HepG2 (cell line): ENCODE measurements at regions not wholly inside any gene's neighbourhood (a gene's known extent, or its start where the extent isn't known, plus 50 kb on each side); places are given as distances from the start of the nearest gene placed in this dataset.

Experiments
- ATAC-seq: fragments of 200-7000 bp; cut with Tn5 transposase; 3 replicates; pipeline ENCODE4 v1.9.1; 2020; ENCODE audit warnings: mild to moderate bottlenecking, moderate library complexity
- BruUV-seq: library from RNA; stranded (reverse); fragments of 400-500 nt; replicated peaks from 2 replicates; lab custom pipeline; 2021; lab: Mats Ljungman, UMichigan
- CTCF ChIA-PET: fragments of 300-600 bp; formaldehyde crosslinking; extraction: SDS; loops from one replicate; lab custom pipeline; 2021; ENCODE audit warnings: low total read pairs, inconsistent platforms, low intra/inter-chr PET ratio; lab: Yijun Ruan, JAX
- POLR2A ChIA-PET: fragments of 350-600 bp; sonication (Branson Sonifier 250); formaldehyde crosslinking; loops from one replicate; lab custom pipeline; 2020; ENCODE audit warnings: antibody characterized with exemption, inconsistent platforms; lab: Yijun Ruan, JAX
- DNase-seq: peaks from one replicate; pipeline ENCODE4 v3.0.0-alpha.2; 2015; ENCODE audit warnings: low spot score
- FAIRE-seq: peaks from 3 replicates; lab custom pipeline; 2011; peaks lifted over from hg19 to GRCh38; lab: Jason Lieb, UNC
- H2AFZ ChIP-seq: one replicate; pipeline ENCODE4 v1.6.1; 2011; ENCODE audit warnings: low read length, inconsistent platforms
- H3K27ac ChIP-seq: fragments of 300-600 bp; 3 replicates; pipeline ENCODE4 v1.8.0; 2011; ENCODE audit warnings: mixed run types, mild to moderate bottlenecking, mixed read lengths, low read length, inconsistent platforms; ENCODE audit not compliant: insufficient read depth; ENCODE audit errors: extremely low read length
- H3K27me3 ChIP-seq, 2 experiments: fragments of 200-600 bp in 1 of 2; 2 replicates in 1 of 2; 3 replicates in 1 of 2; pipeline versions ENCODE4 v1.6.0 to v1.8.0; 2011; ENCODE audit warnings: low read length in 2 of 2, mild to moderate bottlenecking in 2 of 2, moderate library complexity in 2 of 2, inconsistent platforms in 1 of 2; ENCODE audit not compliant: insufficient read depth in 2 of 2, control insufficient read depth in 1 of 2
- H3K36me3 ChIP-seq, 2 experiments: fragments of 200-600 bp in 1 of 2; replicated peaks in 1 of 2; 2 replicates in 1 of 2; 3 replicates in 1 of 2; pipeline versions ENCODE4 v1.5.1 to v1.8.0; 2011; ENCODE audit warnings: low read length in 2 of 2, inconsistent platforms in 1 of 2; ENCODE audit not compliant: insufficient read depth in 2 of 2, control insufficient read depth in 1 of 2
- H3K4me1 ChIP-seq: 2 replicates; pipeline ENCODE4 v1.5.1; 2012; ENCODE audit warnings: low read length, inconsistent platforms; ENCODE audit not compliant: insufficient read depth
- H3K4me2 ChIP-seq: 2 replicates; pipeline ENCODE4 v1.6.0; 2011; ENCODE audit warnings: low read depth, low read length, inconsistent platforms
- H3K4me3 ChIP-seq, 3 experiments: fragments of 200-600 bp in 1 of 3; sonication (generic), shearing (Covaris generic) in 1 of 3; replicated peaks in 1 of 3; 2 replicates each; pipeline ENCODE4 v1.5.1; 2011 to 2016; ENCODE audit warnings: low read length in 3 of 3, inconsistent platforms in 2 of 3, low read depth in 2 of 3, mild to moderate bottlenecking in 2 of 3, control low read depth in 1 of 3, mixed read lengths in 1 of 3; ENCODE audit not compliant: insufficient read depth in 1 of 3
- H3K79me2 ChIP-seq: one replicate; pipeline ENCODE4 v1.6.1; 2011; ENCODE audit warnings: low read length, inconsistent platforms; ENCODE audit not compliant: insufficient read depth
- H3K9ac ChIP-seq: 2 replicates; pipeline ENCODE4 v1.6.0; 2011; ENCODE audit warnings: mild to moderate bottlenecking, low read depth, low read length, inconsistent platforms; ENCODE audit not compliant: insufficient read depth
- H3K9me3 ChIP-seq: 2 replicates; pipeline ENCODE4 v1.5.1; 2012; ENCODE audit warnings: mild to moderate bottlenecking, low read length
- H4K20me1 ChIP-seq: 2 replicates; pipeline ENCODE4 v1.6.0; 2011; ENCODE audit warnings: inconsistent platforms, mild to moderate bottlenecking, low read length, moderate library complexity; ENCODE audit not compliant: insufficient read depth
- ATF7 ChIP-seq, 2 experiments: fragments of 450-650 bp in 1 of 2; sonication (generic) in 1 of 2; formaldehyde crosslinking in 1 of 2; IDR thresholded peaks; 2 replicates each; pipeline versions ENCODE4 v1.4.0 to v1.6.1; 2016 to 2020; ENCODE audit warnings: antibody characterized with exemption in 1 of 2, mild to moderate bottlenecking in 1 of 2, missing genetic modification reagents in 1 of 2
- CEBPB ChIP-seq: IDR thresholded peaks from 2 replicates; pipeline ENCODE4 v1.6.1; 2011; ENCODE audit warnings: low read depth, low read length, improper control_type of control experiment, borderline replicate concordance
- KLF12 ChIP-seq: sonication (generic); formaldehyde crosslinking; IDR thresholded peaks from 2 replicates; pipeline ENCODE4 v1.4.0; 2020; ENCODE audit warnings: missing genetic modification reagents, borderline replicate concordance
- TGIF2 ChIP-seq: IDR thresholded peaks from 2 replicates; pipeline ENCODE4 v1.6.1; 2016; ENCODE audit warnings: control low read depth, missing compliant biosample characterization
- WGBS: methylation state at CpG from one replicate; pipeline ENCODE4 v1.1.6; 2017; ENCODE audit warnings: low lambda C conversion rate; 5-methylcytosine and 5-hydroxymethylcytosine counted together
- in situ Hi-C: cut with HindIII; loops from 2 replicates; pipeline ENCODE4 v1.10.0; 2017; ENCODE audit warnings: low pct_unique_long_range_greater_than_20kb; ENCODE audit not compliant: extremely low pct_ligation_motif_present
- intact Hi-C: fragments of 100-400 bp; cut with micrococcal nuclease; formaldehyde crosslinking; loops from one replicate; pipeline ENCODE4 v1.10.0; 2022; ENCODE audit not compliant: unreplicated experiment
- TF ChIP-seq, protein P1 (sequence below): sonication (generic); formaldehyde crosslinking; IDR thresholded peaks from 2 replicates; pipeline ENCODE4 v1.4.0; 2020; ENCODE audit warnings: mild to moderate bottlenecking, missing genetic modification reagents
- TF ChIP-seq, protein P2 (sequence below): IDR thresholded peaks from 2 replicates; pipeline ENCODE4 v1.4.0; 2020; ENCODE audit warnings: mild to moderate bottlenecking, missing genetic modification reagents

DNA sequence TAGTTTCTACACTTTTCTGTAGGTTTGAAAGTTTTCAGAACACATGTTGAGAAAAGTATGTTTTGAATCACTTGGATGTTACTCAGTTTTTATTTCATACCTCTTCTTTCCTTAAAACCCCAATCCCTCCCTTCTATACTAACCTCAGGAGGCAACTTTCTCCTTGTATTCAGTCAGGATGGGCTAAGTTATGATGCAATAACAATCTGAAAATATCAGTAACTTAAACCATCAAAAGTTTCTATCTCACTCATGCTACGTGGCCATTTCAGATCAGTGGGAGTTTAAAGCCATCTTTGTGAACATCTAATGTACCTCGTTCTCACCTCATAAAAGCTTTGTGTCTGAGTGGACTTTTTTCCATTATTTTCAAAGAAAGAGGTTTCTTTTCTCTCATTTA, 86.2 kb downstream of the NXPE2 start:
- CTCF ChIA-PET: no interaction called here
- 0% methylated on average over 2 of the region's 2 CpGs for WGBS

DNA sequence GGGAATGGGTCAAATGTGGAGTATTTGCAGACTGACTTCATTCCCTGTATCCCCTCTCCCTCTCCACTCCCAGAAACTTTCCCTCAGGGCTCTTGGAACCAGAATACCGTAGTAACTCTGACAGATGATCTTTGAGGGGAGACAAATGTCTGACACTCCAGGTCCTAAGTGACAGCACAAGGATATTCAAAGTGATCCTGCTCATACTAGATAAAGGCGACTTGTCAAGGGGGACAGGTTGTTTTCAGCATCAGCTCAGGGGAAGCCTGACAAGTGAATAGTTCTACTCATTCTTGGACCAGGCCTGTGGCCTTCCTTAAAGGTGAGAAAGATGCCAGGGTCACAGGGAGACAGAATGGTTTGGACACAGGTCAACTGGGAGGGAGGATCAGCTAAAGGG, 92.8 kb downstream of the NXPE2 start:
- H3K4me3 ChIP-seq: no peak overlapping the region
- no peak overlapping the region for H3K9ac ChIP-seq
- H3K79me2 ChIP-seq: no peaks in the 10 kb centered on the region
- H3K4me2 ChIP-seq: no peak overlapping the region
- ATAC-seq (no peak), FAIRE-seq (no peak), DNase-seq (no peak)
- in situ Hi-C loops (loop anchor here (10.0 kb wide), 2 partner anchors 564 to 904 kb away; no protein-coding TSS in a partner anchor), intact Hi-C loops (loop anchor here (10.0 kb wide), 1 partner anchor 334 kb away; no protein-coding TSS in a partner anchor)
- POLR2A ChIA-PET: no interaction called here
- no peaks in the 10 kb centered on the region for H3K4me1 ChIP-seq
- H2AFZ ChIP-seq: no peak overlapping the region
- no TSS peak for BruUV-seq
- no peaks in the 10 kb centered on the region for H4K20me1 ChIP-seq
- no peaks in the 10 kb centered on the region for H3K36me3 ChIP-seq
- H3K27me3 ChIP-seq: peaks cover 2 to 8% of the 10 kb centered on the region in 2 experiments; a peak in 3 of 5 replicates
- 0% methylated on average over 2 of the region's 2 CpGs for WGBS
- no peak overlapping the region for H3K27ac ChIP-seq
- no peaks in the 10 kb centered on the region for H3K9me3 ChIP-seq
- CTCF ChIA-PET: no interaction called here
- TF ChIP-seq, protein P1, sequence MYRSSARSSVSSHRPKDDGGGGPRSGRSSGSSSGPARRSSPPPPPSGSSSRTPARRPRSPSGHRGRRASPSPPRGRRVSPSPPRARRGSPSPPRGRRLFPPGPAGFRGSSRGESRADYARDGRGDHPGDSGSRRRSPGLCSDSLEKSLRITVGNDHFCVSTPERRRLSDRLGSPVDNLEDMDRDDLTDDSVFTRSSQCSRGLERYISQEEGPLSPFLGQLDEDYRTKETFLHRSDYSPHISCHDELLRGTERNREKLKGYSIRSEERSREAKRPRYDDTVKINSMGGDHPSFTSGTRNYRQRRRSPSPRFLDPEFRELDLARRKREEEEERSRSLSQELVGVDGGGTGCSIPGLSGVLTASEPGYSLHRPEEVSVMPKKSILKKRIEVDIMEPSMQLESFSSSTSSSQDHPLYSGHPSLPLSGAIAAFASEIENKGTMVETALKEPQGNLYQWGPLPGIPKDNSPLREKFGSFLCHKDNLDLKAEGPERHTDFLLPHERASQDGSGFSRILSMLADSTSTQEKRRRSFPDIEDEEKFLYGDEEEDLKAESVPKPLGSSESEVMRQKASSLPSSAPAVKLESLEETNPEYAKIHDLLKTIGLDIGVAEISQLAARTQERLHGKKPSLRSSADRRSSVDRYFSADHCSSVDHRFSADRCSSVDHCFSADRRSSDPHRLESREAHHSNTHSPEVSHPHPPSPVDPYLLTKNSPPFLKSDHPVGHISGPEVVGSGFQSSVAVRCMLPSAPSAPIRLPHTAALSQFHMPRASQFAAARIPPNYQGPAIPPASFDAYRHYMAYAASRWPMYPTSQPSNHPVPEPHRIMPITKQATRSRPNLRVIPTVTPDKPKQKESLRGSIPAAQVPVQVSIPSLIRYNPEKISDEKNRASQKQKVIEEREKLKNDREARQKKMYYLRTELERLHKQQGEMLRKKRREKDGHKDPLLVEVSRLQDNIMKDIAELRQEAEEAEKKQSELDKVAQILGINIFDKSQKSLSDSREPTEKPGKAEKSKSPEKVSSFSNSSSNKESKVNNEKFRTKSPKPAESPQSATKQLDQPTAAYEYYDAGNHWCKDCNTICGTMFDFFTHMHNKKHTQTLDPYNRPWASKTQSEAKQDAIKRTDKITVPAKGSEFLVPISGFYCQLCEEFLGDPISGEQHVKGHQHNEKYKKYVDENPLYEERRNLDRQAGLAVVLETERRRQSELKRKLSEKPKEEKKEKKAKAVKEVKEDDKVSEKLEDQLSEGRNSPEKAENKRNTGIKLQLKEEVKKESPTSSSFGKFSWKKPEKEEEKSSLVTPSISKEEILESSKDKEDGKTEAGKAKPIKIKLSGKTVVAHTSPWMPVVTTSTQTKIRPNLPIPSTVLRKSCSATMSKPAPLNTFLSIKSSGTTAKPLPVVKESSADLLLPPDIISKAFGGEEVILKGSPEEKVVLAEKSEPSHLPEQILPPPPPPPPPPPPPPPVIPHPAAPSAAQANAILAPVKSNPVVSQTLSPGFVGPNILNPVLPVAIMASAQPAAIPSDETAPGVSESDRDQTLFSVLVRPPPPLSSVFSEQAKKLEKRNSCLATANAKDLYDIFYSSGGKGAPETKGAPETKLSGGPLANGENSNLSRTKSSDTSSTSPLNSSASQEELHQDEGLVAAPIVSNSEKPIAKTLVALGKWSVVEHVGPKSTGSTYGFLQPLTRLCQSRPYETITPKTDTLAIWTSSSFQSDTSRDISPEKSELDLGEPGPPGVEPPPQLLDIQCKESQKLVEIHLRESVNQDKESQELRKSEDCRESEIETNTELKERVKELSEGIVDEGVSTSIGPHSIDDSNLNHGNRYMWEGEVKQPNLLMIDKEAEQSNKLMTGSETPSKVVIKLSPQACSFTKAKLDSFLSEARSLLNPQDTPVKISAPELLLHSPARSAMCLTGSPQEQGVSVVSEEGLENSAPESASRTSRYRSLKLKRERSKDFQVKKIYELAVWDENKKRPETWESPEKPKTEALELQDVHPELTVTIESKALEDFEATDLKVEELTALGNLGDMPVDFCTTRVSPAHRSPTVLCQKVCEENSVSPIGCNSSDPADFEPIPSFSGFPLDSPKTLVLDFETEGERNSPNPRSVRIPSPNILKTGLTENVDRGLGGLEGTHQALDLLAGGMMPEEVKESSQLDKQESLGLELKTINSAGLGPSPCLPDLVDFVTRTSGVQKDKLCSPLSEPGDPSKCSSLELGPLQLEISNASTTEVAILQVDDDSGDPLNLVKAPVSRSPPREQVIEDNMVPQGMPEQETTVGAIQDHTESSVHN (CRISPR knock-in tag): no peak
- no peak for TF ChIP-seq KLF12 (CRISPR knock-in tag)
- TF ChIP-seq, protein P2, sequence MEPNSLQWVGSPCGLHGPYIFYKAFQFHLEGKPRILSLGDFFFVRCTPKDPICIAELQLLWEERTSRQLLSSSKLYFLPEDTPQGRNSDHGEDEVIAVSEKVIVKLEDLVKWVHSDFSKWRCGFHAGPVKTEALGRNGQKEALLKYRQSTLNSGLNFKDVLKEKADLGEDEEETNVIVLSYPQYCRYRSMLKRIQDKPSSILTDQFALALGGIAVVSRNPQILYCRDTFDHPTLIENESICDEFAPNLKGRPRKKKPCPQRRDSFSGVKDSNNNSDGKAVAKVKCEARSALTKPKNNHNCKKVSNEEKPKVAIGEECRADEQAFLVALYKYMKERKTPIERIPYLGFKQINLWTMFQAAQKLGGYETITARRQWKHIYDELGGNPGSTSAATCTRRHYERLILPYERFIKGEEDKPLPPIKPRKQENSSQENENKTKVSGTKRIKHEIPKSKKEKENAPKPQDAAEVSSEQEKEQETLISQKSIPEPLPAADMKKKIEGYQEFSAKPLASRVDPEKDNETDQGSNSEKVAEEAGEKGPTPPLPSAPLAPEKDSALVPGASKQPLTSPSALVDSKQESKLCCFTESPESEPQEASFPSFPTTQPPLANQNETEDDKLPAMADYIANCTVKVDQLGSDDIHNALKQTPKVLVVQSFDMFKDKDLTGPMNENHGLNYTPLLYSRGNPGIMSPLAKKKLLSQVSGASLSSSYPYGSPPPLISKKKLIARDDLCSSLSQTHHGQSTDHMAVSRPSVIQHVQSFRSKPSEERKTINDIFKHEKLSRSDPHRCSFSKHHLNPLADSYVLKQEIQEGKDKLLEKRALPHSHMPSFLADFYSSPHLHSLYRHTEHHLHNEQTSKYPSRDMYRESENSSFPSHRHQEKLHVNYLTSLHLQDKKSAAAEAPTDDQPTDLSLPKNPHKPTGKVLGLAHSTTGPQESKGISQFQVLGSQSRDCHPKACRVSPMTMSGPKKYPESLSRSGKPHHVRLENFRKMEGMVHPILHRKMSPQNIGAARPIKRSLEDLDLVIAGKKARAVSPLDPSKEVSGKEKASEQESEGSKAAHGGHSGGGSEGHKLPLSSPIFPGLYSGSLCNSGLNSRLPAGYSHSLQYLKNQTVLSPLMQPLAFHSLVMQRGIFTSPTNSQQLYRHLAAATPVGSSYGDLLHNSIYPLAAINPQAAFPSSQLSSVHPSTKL: no peak

More for the DNA sequence above, 86.2 kb downstream of the NXPE2 start:
- Histone ChIP-seq H2AFZ (no peak overlapping the region), H3K27me3 (no peaks in the 10 kb centered on the region; a peak in 1 of 5 replicates), H3K4me1 (no peaks in the 10 kb centered on the region), H4K20me1 (no peaks in the 10 kb centered on the region), H3K9ac (no peak overlapping the region), H3K36me3 (no peaks in the 10 kb centered on the region), H3K27ac (no peak overlapping the region), H3K9me3 (no peaks in the 10 kb centered on the region), H3K79me2 (no peaks in the 10 kb centered on the region), H3K4me2 (no peak overlapping the region), H3K4me3 (no peak overlapping the region)
- DNase-seq: no peak
- ATAC-seq: no peak
- no peak for FAIRE-seq
- BruUV-seq: no TSS peak
- intact Hi-C loops (no loop called here), in situ Hi-C loops (loop anchor here (10.0 kb wide), 1 partner anchor 480 kb away; no protein-coding TSS in a partner anchor)
- TF ChIP-seq TGIF2 (CRISPR knock-in tag) (no peak), ATF7 (IDR thresholded peaks at IDR 0.05) (peak; percentile 33; the same call in 1 of the 2 replicates), ATF7 (CRISPR knock-in tag; IDR thresholded peaks at IDR 0.05) (no peak), CEBPB (0 out of 2 replicates have a peak, but pooled peaks have one; percentile 16)
- POLR2A ChIA-PET: no interaction called here
